Ishikawa (cell line): ENCODE measurements at regions not wholly inside any gene's neighbourhood (a gene's known extent, or its start where the extent isn't known, plus 50 kb on each side); places are given as distances from the start of the nearest gene placed in this dataset.

Source experiments
- CEBPB ChIP-seq: IDR thresholded peaks from 2 replicates; pipeline ENCODE4 v1.6.1; 2012
- CREB1 ChIP-seq: IDR thresholded peaks from 2 replicates; pipeline ENCODE4 v1.6.1; 2012; ENCODE audit warnings: low read depth
- EGR1 ChIP-seq: IDR thresholded peaks from 2 replicates; pipeline ENCODE4 v1.6.1; 2012
- EP300 ChIP-seq: IDR thresholded peaks from 2 replicates; pipeline ENCODE4 v1.6.1; 2012; ENCODE audit warnings: borderline replicate concordance
- FOXM1 ChIP-seq: IDR thresholded peaks from 2 replicates; pipeline ENCODE4 v1.6.1; 2012; ENCODE audit warnings: low read depth, borderline replicate concordance
- MAX ChIP-seq: IDR thresholded peaks from 2 replicates; pipeline ENCODE4 v1.6.1; 2012
- NFIC ChIP-seq: IDR thresholded peaks from 2 replicates; pipeline ENCODE4 v1.6.1; 2012
- RAD21 ChIP-seq: IDR thresholded peaks from 2 replicates; pipeline ENCODE4 v1.6.1; 2012; ENCODE audit warnings: low read depth
- REST ChIP-seq: IDR thresholded peaks from 2 replicates; pipeline ENCODE4 v1.6.1; 2012; ENCODE audit warnings: low read depth, mild to moderate bottlenecking
- TAF1 ChIP-seq: IDR thresholded peaks from 2 replicates; pipeline ENCODE4 v1.6.1; 2012; ENCODE audit warnings: low read depth, mild to moderate bottlenecking
- TCF12 ChIP-seq: IDR thresholded peaks from 2 replicates; pipeline ENCODE4 v1.6.1; 2012; ENCODE audit warnings: low read depth
- TEAD4 ChIP-seq: IDR thresholded peaks from 2 replicates; pipeline ENCODE4 v1.6.1; 2012
- USF1 ChIP-seq: IDR thresholded peaks from 2 replicates; pipeline ENCODE4 v1.6.1; 2012
- YY1 ChIP-seq: IDR thresholded peaks from 2 replicates; pipeline ENCODE4 v1.6.1; 2012; ENCODE audit warnings: low read depth
- ZBTB7A ChIP-seq: IDR thresholded peaks from 2 replicates; pipeline ENCODE4 v1.6.1; 2012; ENCODE audit warnings: low read depth

GRCh38 chr11:72525466-72525865, 91.1 kb upstream of the CLPB start:
- TF ChIP-seq CEBPB = no peak
- TF ChIP-seq EP300 = no peak
- TF ChIP-seq TCF12 = no peak
- no peak for TF ChIP-seq CREB1
- TF ChIP-seq EGR1 = no peak
- no peak for TF ChIP-seq USF1
- no peak for TF ChIP-seq YY1
- TF ChIP-seq TEAD4 = no peak
- TF ChIP-seq TAF1 = no peak
- no peak for TF ChIP-seq RAD21

- TF ChIP-seq TCF12 = no peak
- no peak for TF ChIP-seq MAX
- no peak for TF ChIP-seq CREB1
- TF ChIP-seq NFIC = no peak
- no peak for TF ChIP-seq EP300
- TF ChIP-seq YY1 = no peak
- TF ChIP-seq USF1 = no peak
- no peak for TF ChIP-seq EGR1
- TF ChIP-seq REST = no peak
- no peak for TF ChIP-seq RAD21
- TF ChIP-seq ZBTB7A = no peak
- TF ChIP-seq TEAD4 = no peak
Observed at GRCh38 chr11:72524711-72525110, 90.4 kb upstream of the CLPB start.

GRCh38 chr11:72523991-72524390, 89.7 kb upstream of the CLPB start:
- TF ChIP-seq CREB1 = no peak
- TF ChIP-seq TAF1 = no peak
- no peak for TF ChIP-seq FOXM1
- TF ChIP-seq YY1 = no peak
- TF ChIP-seq TCF12 = no peak
- TF ChIP-seq ZBTB7A = no peak
- no peak for TF ChIP-seq EP300
- TF ChIP-seq MAX = no peak
- no peak for TF ChIP-seq NFIC
- TF ChIP-seq CEBPB = no peak

- TF ChIP-seq RAD21 (no peak), CEBPB (no peak), REST (no peak), MAX (no peak), TEAD4 (no peak), CREB1 (no peak), NFIC (no peak)
Observed at GRCh38 chr11:72522186-72522585, 87.9 kb upstream of the CLPB start.

- TF ChIP-seq TCF12 (no peak), CREB1 (no peak), CEBPB (no peak), RAD21 (no peak), TEAD4 (no peak)
Observed at GRCh38 chr11:72521664-72522063, 87.3 kb upstream of the CLPB start.

GRCh38 chr11:72520815-72521214, 86.5 kb upstream of the CLPB start:
- no peak for TF ChIP-seq NFIC
- no peak for TF ChIP-seq EGR1
- no peak for TF ChIP-seq REST
- TF ChIP-seq TCF12 = no peak
